ENCODE measurements at regions not wholly inside any gene's neighbourhood (a gene's known extent, or its start where the extent isn't known, plus 50 kb on each side); places are given as distances from the start of the nearest gene placed in this dataset.
A peak's percentile ranks its signal among the peaks of the same experiment; 100 is the strongest.

- DNase-seq (ENCODE audit: low spot score) = peak; percentile 1
- BruUV-seq (replicated peaks) = no TSS peak
- Histone ChIP-seq H3K27ac (ENCODE audit: low read depth, low read length, poor library complexity, severe bottlenecking) (no peak overlapping the region), H3K4me1 (ENCODE audit: insufficient read depth, low read length, poor library complexity, severe bottlenecking) (no peaks in the 10 kb centered on the region), H3K4me3 (ENCODE audit: low read depth, low read length, poor library complexity, severe bottlenecking) (no peak overlapping the region), H3K36me3 (ENCODE audit: insufficient read depth, low read length, poor library complexity, severe bottlenecking) (no peaks in the 10 kb centered on the region), H3K27me3 (replicated peaks; ENCODE audit: insufficient read depth, low read depth, low read length, poor library complexity) (no peaks in the 10 kb centered on the region), H3K9me3 (ENCODE audit: low read depth, low read length, poor library complexity, severe bottlenecking) (no peaks in the 10 kb centered on the region)
- POLR2A ChIA-PET (ENCODE audit: low non-redundant PET) = no interaction called here
- TF ChIP-seq CTCF (conservative IDR thresholded peaks at IDR 0.05; ENCODE audit: low read depth, low read length) (no peak), EZH2 (IDR thresholded peaks at IDR 0.05; ENCODE audit: borderline replicate concordance, low read depth, low read length, poor library complexity, severe bottlenecking) (no peak)
- intact Hi-C loops (cut with micrococcal nuclease; ENCODE audit: unreplicated experiment) = no loop called here
- CTCF ChIA-PET = no interaction called here
These were observed 644.3 kb downstream of the CBLN2 start for GRCh38 chr18:71899707-71900472.

GRCh38 chr18:71899183-71899582 lies 645.0 kb downstream of the CBLN2 start:
- Histone ChIP-seq H3K9me3 (ENCODE audit: low read depth, low read length, poor library complexity, severe bottlenecking) (no peaks in the 10 kb centered on the region), H3K36me3 (ENCODE audit: insufficient read depth, low read length, poor library complexity, severe bottlenecking) (no peaks in the 10 kb centered on the region), H3K4me3 (ENCODE audit: low read depth, low read length, poor library complexity, severe bottlenecking) (no peak overlapping the region), H3K27me3 (replicated peaks; ENCODE audit: insufficient read depth, low read depth, low read length, poor library complexity) (no peaks in the 10 kb centered on the region), H3K4me1 (ENCODE audit: insufficient read depth, low read length, poor library complexity, severe bottlenecking) (no peaks in the 10 kb centered on the region), H3K27ac (ENCODE audit: low read depth, low read length, poor library complexity, severe bottlenecking) (no peak overlapping the region)
- ChIA-PET POLR2A (ENCODE audit: low non-redundant PET) (no interaction called here), CTCF (no interaction called here)
- intact Hi-C loops (cut with micrococcal nuclease; ENCODE audit: unreplicated experiment) = no loop called here
- no TSS peak for BruUV-seq (replicated peaks)
- DNase-seq (ENCODE audit: low spot score) = no peak
- TF ChIP-seq EZH2 (IDR thresholded peaks at IDR 0.05; ENCODE audit: borderline replicate concordance, low read depth, low read length, poor library complexity, severe bottlenecking) (no peak), CTCF (conservative IDR thresholded peaks at IDR 0.05; ENCODE audit: low read depth, low read length) (no peak)

DNA sequence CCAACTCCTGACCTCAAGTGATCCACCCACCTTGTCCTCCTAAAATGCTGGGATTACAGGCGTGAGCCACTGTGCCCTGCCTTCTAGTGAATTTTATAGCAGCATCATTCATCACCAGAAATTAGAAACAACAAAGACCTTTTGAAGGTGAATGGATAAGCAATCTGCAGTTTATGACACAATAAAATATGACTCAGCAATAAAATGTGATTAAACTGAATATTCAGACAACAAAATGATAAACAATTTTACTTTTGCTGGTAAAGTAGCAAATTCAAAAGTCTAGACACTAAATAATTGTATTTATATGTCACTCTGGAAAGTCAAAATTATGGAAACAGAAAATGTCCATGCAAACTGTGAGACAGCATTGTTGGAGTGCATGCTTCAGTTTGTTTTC lies 656.6 kb downstream of the CBLN2 start:
- H3K9me3 ChIP-seq (ENCODE audit: low read depth, low read length, poor library complexity, severe bottlenecking) = no peaks in the 10 kb centered on the region
- DNase-seq (ENCODE audit: low spot score) = no peak
- no peaks in the 10 kb centered on the region for H3K36me3 ChIP-seq (ENCODE audit: insufficient read depth, low read length, poor library complexity, severe bottlenecking)
- no peak overlapping the region for H3K4me3 ChIP-seq (ENCODE audit: low read depth, low read length, poor library complexity, severe bottlenecking)
- TF ChIP-seq EZH2 (IDR thresholded peaks at IDR 0.05; ENCODE audit: borderline replicate concordance, low read depth, low read length, poor library complexity, severe bottlenecking) (no peak), CTCF (conservative IDR thresholded peaks at IDR 0.05; ENCODE audit: low read depth, low read length) (no peak)
- no TSS peak for BruUV-seq (replicated peaks)
- H3K27ac ChIP-seq (ENCODE audit: low read depth, low read length, poor library complexity, severe bottlenecking) = no peak overlapping the region
- intact Hi-C loops (cut with micrococcal nuclease; ENCODE audit: unreplicated experiment) = no loop called here
- ChIA-PET CTCF (no interaction called here), POLR2A (ENCODE audit: low non-redundant PET) (no interaction called here)
- no peaks in the 10 kb centered on the region for H3K27me3 ChIP-seq (replicated peaks; ENCODE audit: insufficient read depth, low read depth, low read length, poor library complexity)
- H3K4me1 ChIP-seq (ENCODE audit: insufficient read depth, low read length, poor library complexity, severe bottlenecking) = no peaks in the 10 kb centered on the region

Data from A673 (cell line).